Mucosa of gallbladder (tissue), 1 donor: ENCODE measurements at regions not wholly inside any gene's neighbourhood (a gene's known extent, or its start where the extent isn't known, plus 50 kb on each side); places are given as distances from the start of the nearest gene placed in this dataset.

ENCODE experiments used
- DNase-seq: peaks from one replicate; pipeline ENCODE4 v3.0.0-alpha.2; 2020; ENCODE audit warnings: low spot score
- donor health status: DM: no; HTN: no; CAD: no.

DNA sequence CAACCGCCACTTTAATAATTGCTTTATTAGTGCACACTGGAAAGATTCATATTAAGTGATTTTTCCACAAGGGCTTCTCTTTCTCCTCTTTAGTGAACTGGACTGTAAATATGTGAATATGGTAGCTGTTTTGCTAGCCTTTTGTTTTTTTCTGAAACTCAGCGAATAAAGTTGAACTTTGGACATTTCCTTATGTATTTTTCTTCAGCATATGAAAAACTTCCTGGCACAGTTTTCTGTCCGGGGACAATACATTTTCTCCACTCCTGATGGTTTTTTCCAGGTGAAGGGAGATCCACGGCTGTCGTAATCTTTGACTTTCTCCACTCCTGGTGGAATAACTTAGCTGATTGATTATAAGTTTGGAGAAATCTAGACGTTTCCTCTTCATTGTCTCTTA lies 457.4 kb upstream of the FAT1 start:
- no peak for DNase-seq

- no peak for DNase-seq
These were observed 459.7 kb upstream of the FAT1 start for GRCh38 chr4:187183346-187183745.

- no peak for DNase-seq
These were observed 460.2 kb upstream of the FAT1 start for GRCh38 chr4:187183826-187184225.

- DNase-seq = no peak
These were observed 460.9 kb upstream of the FAT1 start for GRCh38 chr4:187184508-187184907.

- no peak for DNase-seq
These were observed 464.5 kb upstream of the FAT1 start for GRCh38 chr4:187188118-187188517.

- no peak for DNase-seq
These were observed 465.1 kb upstream of the FAT1 start for GRCh38 chr4:187188741-187189140.

DNA sequence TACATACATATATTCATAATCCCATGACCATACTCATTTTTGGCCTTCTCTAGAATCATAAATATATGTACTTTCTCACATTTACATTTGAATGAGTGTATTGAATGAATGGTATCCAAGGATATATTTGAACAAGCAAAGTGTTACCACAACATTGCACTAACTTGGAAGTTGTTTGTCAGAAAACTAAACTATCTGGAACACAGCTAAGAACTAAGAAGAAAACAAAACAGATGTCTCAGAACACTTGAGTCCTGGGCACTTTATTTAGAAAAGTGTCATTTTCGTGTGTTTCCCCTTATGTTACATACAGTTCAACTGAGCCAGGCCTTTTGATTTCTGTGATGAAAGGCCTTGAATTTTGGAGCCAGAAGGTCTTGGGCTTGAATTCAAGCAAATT lies 466.7 kb upstream of the FAT1 start:
- DNase-seq = no peak

- DNase-seq = no peak
These were observed 468.0 kb upstream of the FAT1 start for GRCh38 chr4:187191676-187192075.

DNA sequence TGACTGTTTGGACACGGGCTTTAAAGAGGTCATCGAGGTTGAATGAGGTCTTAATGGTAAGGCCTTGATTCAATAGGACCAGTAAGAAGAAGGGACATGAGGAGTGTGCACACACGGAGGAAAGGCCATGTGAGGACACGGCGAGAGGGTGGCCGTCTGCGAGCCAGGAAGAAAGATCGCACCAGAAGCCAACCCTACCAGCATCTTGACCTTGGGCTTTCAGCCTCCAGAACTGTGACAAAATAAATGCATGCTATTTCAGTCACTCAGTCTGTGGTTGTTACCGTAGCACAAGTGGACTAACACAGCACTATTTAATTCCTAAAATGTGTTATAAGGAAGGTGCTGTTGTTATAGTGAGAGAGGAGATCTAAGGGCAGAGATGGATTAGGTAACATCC lies 468.6 kb upstream of the FAT1 start:
- DNase-seq = no peak

- DNase-seq = no peak
These were observed 469.5 kb upstream of the FAT1 start for GRCh38 chr4:187193141-187193540.

GRCh38 chr4:187204389-187204918 lies 480.8 kb upstream of the FAT1 start:
- DNase-seq = no peak

GRCh38 chr4:187207931-187208330 lies 484.3 kb upstream of the FAT1 start:
- no peak for DNase-seq

DNA sequence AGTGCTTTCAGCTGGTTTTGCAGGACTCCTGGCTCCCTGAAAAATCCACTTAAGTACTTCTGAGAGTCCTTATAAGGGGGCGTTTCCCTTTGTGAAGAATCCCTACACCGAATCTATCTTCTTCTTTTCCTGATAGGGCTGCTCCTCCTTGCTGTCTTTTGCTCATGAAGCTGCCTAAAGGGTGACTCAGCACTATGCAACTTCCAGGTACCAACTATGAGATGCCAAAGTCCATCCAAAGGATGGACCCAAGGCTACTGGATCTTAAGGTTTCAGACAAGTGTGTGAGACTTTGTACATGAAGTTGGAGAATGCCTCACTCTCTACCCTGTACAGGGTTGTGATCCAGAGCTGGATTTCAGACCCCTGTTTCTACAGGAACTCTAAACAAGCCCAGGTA lies 485.0 kb upstream of the FAT1 start:
- DNase-seq = peak; percentile 40

GRCh38 chr4:187209921-187210613 lies 486.4 kb upstream of the FAT1 start:
- peak; percentile 22 for DNase-seq

- no peak for DNase-seq
These were observed 488.9 kb upstream of the FAT1 start for GRCh38 chr4:187212446-187213080.

DNA sequence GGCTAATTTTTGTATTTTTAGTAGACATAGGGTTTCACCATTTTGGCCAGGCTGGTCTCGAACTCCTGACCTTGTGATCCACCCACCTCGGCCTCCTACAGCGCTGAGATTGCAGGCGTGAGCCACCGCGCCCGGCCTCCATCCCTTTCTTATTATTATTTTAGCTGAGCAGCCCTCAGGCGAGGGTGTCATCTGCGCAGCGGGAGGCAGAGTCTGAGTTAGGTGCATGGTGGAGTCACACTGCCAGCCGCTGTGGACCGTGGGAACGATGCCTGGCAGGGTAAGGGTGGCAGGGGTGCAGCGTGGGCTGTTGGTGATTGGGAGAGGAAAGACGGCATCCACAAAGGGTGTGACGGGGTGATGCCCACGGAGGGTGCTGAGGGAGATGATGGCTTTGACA lies 491.8 kb upstream of the FAT1 start:
- DNase-seq = no peak

DNA sequence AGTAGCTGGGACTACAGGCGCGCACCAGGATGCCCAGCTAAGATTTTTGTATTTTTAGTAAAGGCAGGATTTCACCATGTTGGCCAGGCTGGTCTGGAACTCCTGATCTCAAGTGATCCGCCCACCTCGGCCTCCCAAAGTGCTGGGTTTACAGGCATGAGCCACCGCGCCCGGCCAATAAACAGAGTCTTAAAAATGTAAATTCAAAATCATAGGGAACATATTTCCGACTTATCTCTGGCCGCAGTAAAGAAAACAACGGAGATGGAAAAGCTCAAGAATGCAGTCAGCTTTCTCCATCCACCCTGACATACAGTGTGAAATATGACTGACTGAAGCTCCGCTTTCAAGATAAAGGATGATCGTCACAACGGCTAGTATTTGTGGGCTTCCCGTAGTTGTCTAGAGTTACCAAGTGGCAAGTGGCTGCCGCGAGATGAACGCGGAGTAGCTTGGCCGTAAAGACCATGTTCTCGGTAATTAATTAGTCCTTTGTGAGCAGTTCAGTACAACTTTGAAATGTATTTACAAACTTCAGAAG lies 495.1 kb upstream of the FAT1 start:
- DNase-seq = no peak

DNA sequence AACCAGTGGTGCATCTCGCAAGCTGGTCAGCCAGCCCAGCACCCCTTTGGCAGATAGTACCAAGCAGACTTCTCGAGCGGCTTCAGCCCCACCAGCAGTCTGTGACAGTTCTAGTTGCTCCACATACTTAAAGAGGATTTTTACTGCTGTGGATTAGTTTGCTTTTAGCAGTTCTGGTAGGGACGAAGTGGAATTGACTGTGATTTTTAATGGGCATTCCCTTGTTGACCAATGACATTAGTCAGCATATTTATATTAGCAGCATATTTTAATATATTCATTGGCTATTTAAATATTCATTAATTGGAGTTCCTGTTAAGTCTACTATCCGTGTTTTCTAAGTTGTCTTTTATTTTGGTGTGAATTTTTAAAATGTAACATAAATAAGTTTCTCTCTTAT lies 500.9 kb upstream of the FAT1 start:
- no peak for DNase-seq

GRCh38 chr4:187227907-187228704 lies 504.4 kb upstream of the FAT1 start:
- DNase-seq = no peak

DNA sequence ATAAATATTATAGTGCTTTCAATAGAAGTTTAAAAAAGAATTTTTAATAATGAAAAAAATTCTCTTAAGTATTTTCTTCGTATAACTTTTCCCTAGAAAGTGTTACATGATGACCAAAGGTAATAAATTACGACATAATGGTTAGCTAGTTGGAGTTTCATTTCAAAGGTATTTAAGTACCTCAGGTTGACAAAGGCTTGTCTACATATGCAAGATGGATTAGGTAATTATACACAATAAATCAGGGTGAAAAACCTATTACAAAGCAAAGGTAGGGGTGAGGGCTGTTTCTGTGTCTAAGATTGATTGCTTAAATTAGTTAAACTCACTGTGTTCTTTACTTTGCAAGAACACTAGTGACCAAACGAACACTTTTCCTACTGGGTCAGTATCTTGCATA lies 508.5 kb upstream of the FAT1 start:
- no peak for DNase-seq

GRCh38 chr4:187232796-187233195 lies 509.1 kb upstream of the FAT1 start:
- DNase-seq = no peak

- no peak for DNase-seq
These were observed 512.0 kb upstream of the FAT1 start for GRCh38 chr4:187235456-187236170.
